CD4-positive, alpha-beta T cell (primary cell): ENCODE measurements at regions not wholly inside any gene's neighbourhood (a gene's known extent, or its start where the extent isn't known, plus 50 kb on each side); places are given as distances from the start of the nearest gene placed in this dataset.

Experiments used
- ATAC-seq: fragments of 200-7000 bp; cut with Tn5 transposase; one replicate; pipeline ENCODE4 v1.10.0; 2022; ENCODE audit warnings: mild to moderate bottlenecking; ENCODE audit not compliant: poor library complexity
- CTCF ChIA-PET: fragments of 350-600 bp; sonication (Branson Sonifier 250); formaldehyde crosslinking; loops from one replicate; lab custom pipeline; 2021; ENCODE audit warnings: antibody characterized with exemption, inconsistent platforms; lab: Charles Lee
- POLR2A ChIA-PET: fragments of 350-600 bp; sonication (Branson Sonifier 250); formaldehyde crosslinking; loops from one replicate; lab custom pipeline; 2021; ENCODE audit warnings: antibody characterized with exemption, inconsistent platforms; lab: Charles Lee
- DNase-seq, 14 experiments: peaks; one replicate each; pipeline ENCODE4 v3.0.0-alpha.2; 2013 to 2020; ENCODE audit warnings: mixed read lengths in 2 of 14
- H3K27ac ChIP-seq, 2 donors: one replicate each; pipeline versions ENCODE4 v1.5.1 to v1.7.0; 2013; ENCODE audit warnings: low read length in 2 of 2, low read depth in 1 of 2, mild to moderate bottlenecking in 1 of 2
- H3K27me3 ChIP-seq, 2 experiments: 1 replicate in 1 of 2; 2 replicates in 1 of 2; pipeline versions ENCODE4 v1.6.1 to v1.7.0; 2013; ENCODE audit warnings: low read length in 2 of 2, control low read depth in 1 of 2, mild to moderate bottlenecking in 1 of 2, moderate library complexity in 1 of 2; ENCODE audit not compliant: insufficient read depth in 2 of 2, control insufficient read depth in 1 of 2
- H3K36me3 ChIP-seq: one replicate; pipeline ENCODE4 v1.6.1; 2013; ENCODE audit warnings: low read length, control low read depth; ENCODE audit not compliant: insufficient read depth
- H3K4me1 ChIP-seq: one replicate; pipeline ENCODE4 v1.6.1; 2013; ENCODE audit warnings: low read length, control low read depth; ENCODE audit not compliant: insufficient read depth
- H3K4me3 ChIP-seq: one replicate; pipeline ENCODE4 v1.5.1; 2013; ENCODE audit warnings: mild to moderate bottlenecking, low read length, moderate library complexity
- H3K9me3 ChIP-seq, 2 experiments: 1 replicate in 1 of 2; 2 replicates in 1 of 2; pipeline versions ENCODE4 v1.6.1 to v1.7.0; 2013; ENCODE audit warnings: low read length in 2 of 2, mild to moderate bottlenecking in 2 of 2, control low read depth in 1 of 2, moderate library complexity in 1 of 2; ENCODE audit not compliant: control insufficient read depth in 1 of 2, insufficient read depth in 1 of 2
- H3K27ac Mint-ChIP-seq: one replicate; pipeline ENCODE4 v1.8.0; 2020; ENCODE audit warnings: mixed read lengths
- H3K27me3 Mint-ChIP-seq: one replicate; pipeline ENCODE4 v1.8.0; 2021; ENCODE audit warnings: mixed read lengths
- H3K36me3 Mint-ChIP-seq: one replicate; pipeline ENCODE4 v1.8.0; 2021; ENCODE audit warnings: low read depth, mixed read lengths
- H3K4me1 Mint-ChIP-seq: one replicate; pipeline ENCODE4 v1.8.0; 2021; ENCODE audit warnings: low read depth, mixed read lengths
- H3K4me3 Mint-ChIP-seq: one replicate; pipeline ENCODE4 v1.8.0; 2020; ENCODE audit warnings: mild to moderate bottlenecking, mixed read lengths
- H3K9me3 Mint-ChIP-seq: one replicate; pipeline ENCODE4 v1.8.0; 2020; ENCODE audit warnings: mixed read lengths
- intact Hi-C, 2 experiments: fragments of 100-400 bp; cut with DNase I in 1 of 2; cut with micrococcal nuclease in 1 of 2; formaldehyde crosslinking; loops; one replicate each; pipeline versions ENCODE4 v1.15.1 to v1.9.0; 2023 to 2025; cut with DNase I, micrococcal nuclease
- TF ChIP-seq, protein P1 (sequence below): fragments of 200-600 bp; IDR thresholded peaks from one replicate; pipeline ENCODE4 v1.8.0; 2022; ENCODE audit warnings: antibody characterized with exemption, mild to moderate bottlenecking

DNA sequence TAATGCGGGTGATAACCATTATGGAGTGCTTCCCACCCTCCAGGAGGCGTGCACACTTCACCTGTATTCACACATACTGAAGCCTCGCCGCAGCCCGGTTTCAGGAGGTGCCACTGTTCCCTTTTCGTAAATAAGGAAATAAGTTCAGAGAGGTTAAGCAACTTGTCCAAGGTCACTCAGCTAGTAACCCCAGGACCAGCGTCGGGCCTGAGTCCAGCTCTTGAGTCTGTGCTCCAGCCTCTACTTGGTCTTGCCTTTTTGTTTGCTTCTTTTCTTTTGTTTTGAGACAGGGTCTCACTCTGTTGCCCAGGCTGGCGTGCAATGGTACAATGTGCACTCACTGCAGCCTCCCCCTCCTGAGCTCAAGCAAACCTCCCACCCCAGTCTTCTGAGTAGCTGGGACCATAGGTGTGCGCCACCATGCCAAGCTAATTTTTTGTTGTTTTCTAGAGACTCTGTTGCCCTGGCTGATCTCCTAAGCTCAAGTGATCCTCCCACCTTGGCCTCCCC, 63.5 kb upstream of the CIBAR2 start:
- Mint-ChIP-seq H3K4me3 (no peak overlapping the region), H3K4me1 (no peaks in the 10 kb centered on the region), H3K36me3 (no peaks in the 10 kb centered on the region), H3K27ac (no peak overlapping the region), H3K9me3 (no peaks in the 10 kb centered on the region), H3K27me3 (peaks cover 66% of the 10 kb centered on the region)
- POLR2A ChIA-PET: no interaction called here
- H3K9me3 ChIP-seq: peaks cover 0 to 12% of the 10 kb centered on the region in 2 experiments
- intact Hi-C loops: no loop called here
- no peaks in the 10 kb centered on the region for H3K36me3 ChIP-seq
- CTCF ChIA-PET: no interaction called here
- no peak overlapping the region for H3K4me3 ChIP-seq
- H3K4me1 ChIP-seq: no peaks in the 10 kb centered on the region
- no peak overlapping the region for H3K27ac ChIP-seq
- ATAC-seq (no peak), DNase-seq (no peak)
- H3K27me3 ChIP-seq: peaks cover 12 to 37% of the 10 kb centered on the region in 2 experiments
- TF ChIP-seq, protein P1, sequence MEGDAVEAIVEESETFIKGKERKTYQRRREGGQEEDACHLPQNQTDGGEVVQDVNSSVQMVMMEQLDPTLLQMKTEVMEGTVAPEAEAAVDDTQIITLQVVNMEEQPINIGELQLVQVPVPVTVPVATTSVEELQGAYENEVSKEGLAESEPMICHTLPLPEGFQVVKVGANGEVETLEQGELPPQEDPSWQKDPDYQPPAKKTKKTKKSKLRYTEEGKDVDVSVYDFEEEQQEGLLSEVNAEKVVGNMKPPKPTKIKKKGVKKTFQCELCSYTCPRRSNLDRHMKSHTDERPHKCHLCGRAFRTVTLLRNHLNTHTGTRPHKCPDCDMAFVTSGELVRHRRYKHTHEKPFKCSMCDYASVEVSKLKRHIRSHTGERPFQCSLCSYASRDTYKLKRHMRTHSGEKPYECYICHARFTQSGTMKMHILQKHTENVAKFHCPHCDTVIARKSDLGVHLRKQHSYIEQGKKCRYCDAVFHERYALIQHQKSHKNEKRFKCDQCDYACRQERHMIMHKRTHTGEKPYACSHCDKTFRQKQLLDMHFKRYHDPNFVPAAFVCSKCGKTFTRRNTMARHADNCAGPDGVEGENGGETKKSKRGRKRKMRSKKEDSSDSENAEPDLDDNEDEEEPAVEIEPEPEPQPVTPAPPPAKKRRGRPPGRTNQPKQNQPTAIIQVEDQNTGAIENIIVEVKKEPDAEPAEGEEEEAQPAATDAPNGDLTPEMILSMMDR: no peak

DNA sequence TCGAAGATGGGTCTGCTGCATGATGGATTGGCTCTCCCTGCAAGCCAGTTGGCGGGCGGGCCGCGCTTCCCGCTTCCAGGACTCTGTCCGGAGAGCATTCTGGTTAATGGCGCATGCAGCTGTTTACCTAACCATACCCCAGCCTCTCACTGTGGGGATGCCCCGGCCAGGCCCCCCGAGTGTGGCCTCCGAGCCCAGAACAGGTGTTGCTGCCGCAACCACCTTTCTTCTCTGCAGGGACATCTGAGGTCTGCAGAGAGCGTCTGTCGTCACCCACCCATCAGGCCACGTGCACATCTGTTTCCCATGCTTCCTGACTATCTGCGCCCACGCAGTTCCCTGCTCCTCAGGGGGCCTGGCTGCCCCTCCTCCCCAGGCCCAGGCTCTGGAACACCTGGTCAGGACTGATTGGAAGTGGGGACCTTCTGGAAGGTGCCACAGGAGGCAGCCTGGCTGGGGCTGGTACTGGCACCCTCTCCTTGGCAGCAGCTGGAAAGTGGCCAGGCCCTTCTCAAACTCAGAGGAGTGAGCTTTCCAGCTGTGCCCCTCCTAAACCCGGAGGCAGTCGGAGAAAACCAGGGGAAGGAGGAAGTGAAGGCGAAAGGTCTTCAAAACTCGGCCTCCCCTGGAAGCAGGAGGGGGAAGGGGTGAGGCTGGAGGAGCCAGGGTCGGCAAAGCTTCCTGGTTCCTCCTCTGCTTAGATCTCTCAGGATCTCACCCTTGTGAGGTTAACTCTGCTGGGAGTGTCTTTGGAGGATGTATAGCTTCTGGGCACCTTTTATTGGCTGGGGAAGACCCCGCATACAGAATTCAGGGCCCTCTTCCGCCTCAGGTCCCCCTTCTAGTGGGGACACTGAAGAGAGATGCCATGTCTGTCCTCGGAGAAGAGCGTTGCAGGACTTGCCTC, 64.5 kb upstream of the CIBAR2 start:
- Mint-ChIP-seq H3K4me1 (no peaks in the 10 kb centered on the region), H3K27me3 (peaks cover 58% of the 10 kb centered on the region), H3K9me3 (no peaks in the 10 kb centered on the region), H3K36me3 (no peaks in the 10 kb centered on the region), H3K27ac (no peak overlapping the region), H3K4me3 (no peak overlapping the region)
- Histone ChIP-seq H3K4me1 (no peaks in the 10 kb centered on the region), H3K36me3 (no peaks in the 10 kb centered on the region), H3K27ac (no peak overlapping the region), H3K9me3 (peaks cover 0 to 2% of the 10 kb centered on the region in 2 experiments), H3K27me3 (peaks cover 7 to 27% of the 10 kb centered on the region in 2 experiments), H3K4me3 (no peak overlapping the region)
- ChIA-PET CTCF (no interaction called here), POLR2A (no interaction called here)
- TF ChIP-seq, protein P1: no peak
- ATAC-seq: no peak
- intact Hi-C loops: no loop called here
- no peak for DNase-seq

DNA sequence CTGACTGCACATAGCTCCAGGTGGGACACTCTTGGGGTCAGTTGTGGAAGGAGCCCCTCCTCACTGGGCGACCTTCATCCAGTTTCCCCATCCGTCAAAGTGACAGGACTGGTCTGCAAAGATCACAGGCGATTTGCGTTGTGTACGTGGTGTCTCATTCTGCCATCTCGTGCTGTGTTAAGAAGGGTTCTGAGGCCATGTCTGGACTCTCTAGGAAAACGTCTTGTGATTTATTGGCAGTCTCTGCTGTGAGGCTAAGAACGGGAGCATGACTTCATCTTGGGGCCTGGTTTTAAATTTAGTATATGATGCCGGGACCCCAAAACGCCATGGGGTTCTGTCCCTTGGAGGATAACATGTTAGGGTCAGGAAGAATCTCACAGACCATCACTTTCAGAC, 65.2 kb upstream of the CIBAR2 start:
- no peak overlapping the region for H3K27ac Mint-ChIP-seq
- ATAC-seq (no peak), DNase-seq (no peak)
- intact Hi-C loops: no loop called here
- ChIA-PET CTCF (no interaction called here), POLR2A (no interaction called here)
- Histone ChIP-seq H3K9me3 (peaks cover 0 to 6% of the 10 kb centered on the region in 2 experiments), H3K27ac (no peak overlapping the region), H3K36me3 (no peaks in the 10 kb centered on the region), H3K4me3 (no peak overlapping the region), H3K27me3 (peaks cover 2 to 21% of the 10 kb centered on the region in 2 experiments), H3K4me1 (no peaks in the 10 kb centered on the region)
- H3K4me3 Mint-ChIP-seq: no peak overlapping the region
- no peaks in the 10 kb centered on the region for H3K4me1 Mint-ChIP-seq
- no peaks in the 10 kb centered on the region for H3K36me3 Mint-ChIP-seq
- no peaks in the 10 kb centered on the region for H3K9me3 Mint-ChIP-seq
- peaks cover 52% of the 10 kb centered on the region for H3K27me3 Mint-ChIP-seq
- TF ChIP-seq, protein P1: no peak
